ENCODE measurements at regions not wholly inside any gene's neighbourhood (a gene's known extent, or its start where the extent isn't known, plus 50 kb on each side); places are given as distances from the start of the nearest gene placed in this dataset.
A peak's percentile ranks its signal among the peaks of the same experiment; 100 is the strongest.
"Not testable (repeated sequence)": the region's sequence is repeated elsewhere in the genome, so short reads cannot be mapped to it uniquely, and the experiment has no call there.

DNA sequence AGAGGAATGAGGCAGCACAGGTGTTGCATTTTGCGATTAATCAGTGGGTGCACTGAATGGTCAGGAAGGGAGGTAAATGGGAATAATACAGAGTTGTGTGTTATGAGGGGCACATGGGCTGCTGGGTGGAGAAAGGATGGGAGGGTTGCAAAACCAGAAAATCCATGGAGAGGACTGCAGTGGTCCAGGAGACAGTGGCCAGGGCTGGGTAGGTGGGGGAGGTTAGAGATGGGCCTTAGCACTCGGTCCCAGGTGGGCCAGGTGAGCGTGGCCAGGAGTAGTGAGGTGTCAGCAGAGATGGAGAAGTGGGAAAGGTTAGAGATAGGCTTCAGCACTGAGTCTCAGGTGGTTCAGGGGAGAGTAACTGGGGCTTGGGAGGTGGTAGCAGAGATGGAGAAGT, 399.1 kb upstream of the LARGE1 start:
- DNase-seq (ENCODE audit: low spot score): no peak

DNA sequence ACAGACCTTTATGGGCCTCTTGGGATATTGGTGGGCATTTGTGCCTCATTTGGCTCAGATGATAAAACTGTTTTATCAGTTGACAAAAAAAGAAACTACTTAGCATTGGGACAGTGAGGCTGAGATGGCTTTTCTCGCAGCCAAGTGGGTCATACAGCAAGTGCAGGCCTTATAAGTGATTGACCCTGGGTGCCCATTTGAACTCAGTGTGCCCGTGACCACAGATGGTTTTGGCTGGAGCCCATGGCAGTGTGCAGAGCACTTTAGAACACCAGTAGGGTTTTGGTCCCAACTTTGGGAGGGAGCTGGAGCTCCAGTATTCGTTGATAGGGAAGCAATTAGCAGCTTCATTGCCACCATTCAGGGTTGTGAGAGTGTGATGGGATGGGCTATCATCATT, 404.5 kb upstream of the LARGE1 start:
- no peak for DNase-seq (ENCODE audit: low spot score)

DNA sequence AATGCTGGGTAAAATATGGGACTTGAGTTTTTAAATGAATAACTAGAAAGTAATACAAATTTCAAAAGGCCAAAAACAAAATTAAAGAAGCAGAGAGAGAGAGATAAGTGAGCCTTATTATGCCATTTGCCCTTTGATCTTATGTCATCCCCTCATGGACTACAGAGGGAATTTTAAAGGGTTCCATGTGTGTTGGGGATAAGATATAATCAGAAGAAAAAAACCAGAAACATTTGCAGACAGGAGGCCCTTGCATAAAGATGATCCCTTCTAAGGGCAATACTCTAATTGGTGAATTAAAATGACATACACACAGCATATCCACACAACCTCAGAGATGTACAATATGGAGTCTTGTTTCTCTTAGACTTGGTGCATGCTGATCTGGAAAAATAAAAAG, 406.6 kb upstream of the LARGE1 start:
- no peak for DNase-seq (ENCODE audit: low spot score)

DNA sequence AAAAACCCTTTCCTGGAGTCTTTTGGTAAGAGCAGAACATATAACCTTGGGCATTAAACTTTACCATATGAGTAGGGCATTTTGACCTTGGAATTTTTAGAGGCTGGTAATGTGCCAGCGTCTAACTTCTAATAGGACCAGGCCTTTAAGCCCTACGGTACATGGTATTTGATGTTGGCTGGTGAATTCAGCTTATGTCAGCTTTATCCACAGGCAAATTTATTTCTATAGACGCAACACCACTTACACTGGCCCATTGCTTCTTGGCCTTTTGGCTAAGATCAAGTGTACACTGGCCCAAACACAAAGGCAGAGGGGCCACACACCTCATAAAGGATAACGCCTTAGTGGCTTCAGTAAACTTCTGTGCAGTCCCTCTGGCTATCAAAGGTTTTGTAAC, 410.2 kb upstream of the LARGE1 start:
- DNase-seq (ENCODE audit: low spot score): no peak

DNA sequence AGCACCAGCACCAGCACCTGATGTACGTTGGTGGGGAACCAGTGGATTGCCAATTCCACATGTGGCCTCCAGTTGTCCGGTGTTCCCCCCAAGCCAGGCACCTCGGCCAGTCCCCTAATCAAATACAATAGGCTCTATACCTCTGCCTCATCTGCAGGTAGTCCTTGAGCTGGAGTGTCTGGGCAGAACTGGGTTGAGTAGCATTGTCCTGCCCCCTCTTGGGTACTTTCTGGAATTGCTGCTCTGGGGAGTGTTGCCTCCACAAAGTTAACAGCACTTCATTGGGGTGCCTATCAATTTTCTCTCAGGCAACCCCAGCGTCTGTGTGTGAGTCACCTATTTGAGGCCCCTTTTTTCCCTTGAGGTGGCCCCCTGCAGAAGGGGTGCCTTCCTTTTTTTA, 413.0 kb upstream of the LARGE1 start:
- no peak for DNase-seq (ENCODE audit: low spot score)

DNA sequence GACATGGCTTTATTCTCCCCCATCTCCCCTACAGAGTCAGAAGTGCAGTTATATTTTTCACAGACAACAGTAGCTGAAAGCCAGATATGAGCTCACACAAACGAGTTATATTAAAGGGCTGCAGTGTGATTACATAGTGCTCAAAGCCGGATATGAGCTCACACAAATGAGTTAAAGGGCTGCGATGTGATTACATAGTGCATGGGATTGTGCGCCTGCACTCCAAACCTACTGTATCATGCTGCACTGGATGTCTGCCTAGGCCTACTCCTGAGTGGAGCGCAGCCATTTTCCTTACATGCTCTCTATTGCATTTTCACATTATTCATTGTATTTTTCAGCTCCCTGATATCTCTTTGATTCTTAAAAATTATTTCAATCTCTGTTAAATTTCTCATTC, 414.6 kb upstream of the LARGE1 start:
- DNase-seq (ENCODE audit: low spot score): no peak

DNA sequence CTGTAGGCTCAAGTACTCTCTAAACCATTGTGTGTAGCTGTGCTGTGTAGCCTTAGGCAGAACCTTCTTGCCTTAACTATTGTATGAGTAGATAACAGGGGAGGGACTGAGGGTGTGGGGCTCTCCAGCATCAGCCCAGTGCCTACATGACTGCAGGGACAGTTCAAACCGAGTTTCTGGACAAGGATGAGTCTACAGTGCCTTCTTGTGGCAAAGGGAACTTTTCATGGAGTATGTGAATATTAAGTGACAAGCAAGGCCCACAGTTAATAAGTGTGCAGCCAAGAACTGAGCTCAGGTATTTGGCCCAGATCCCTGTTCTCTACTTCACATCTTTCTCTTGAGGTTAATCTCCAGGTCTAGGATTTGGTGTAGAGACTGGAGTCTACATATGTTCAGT, 424.4 kb upstream of the LARGE1 start:
- DNase-seq (ENCODE audit: low spot score): no peak

DNA sequence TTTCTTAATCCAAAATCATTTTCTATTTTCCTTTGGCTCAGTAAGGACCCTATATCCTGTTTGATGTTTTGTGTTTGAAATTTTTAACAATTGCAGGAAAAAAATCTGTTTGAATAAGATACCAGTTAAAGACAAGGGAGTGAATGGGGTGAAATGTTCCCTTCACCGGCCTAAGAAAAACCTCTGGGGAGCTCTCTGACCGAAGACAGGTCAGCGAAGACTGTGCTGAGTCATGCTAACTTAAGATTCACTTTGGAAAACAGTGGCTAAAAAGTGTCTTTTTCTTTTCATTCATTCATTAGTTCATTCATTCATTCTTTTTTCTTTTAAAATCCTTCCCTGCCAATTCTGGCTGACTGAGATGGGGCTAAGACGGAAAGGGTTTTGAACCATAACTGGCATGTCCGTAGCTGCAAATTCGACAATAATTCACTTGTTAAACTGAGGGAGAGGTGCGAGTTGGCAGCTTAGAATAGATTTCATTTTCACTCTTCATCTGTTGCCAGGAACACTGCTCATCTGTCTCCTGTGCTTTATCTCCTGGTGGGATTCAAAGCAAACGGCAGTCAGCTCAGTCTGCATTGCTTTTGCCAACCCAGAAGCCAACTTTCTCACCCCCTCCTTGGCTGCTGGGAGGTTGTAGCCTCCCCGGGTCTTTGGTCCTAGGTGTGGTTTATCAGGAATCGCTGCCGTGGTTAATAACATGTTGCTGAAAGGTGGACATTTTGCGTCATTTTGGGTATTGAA, 434.0 kb upstream of the LARGE1 start:
- DNase-seq (ENCODE audit: low spot score): no peak

DNA sequence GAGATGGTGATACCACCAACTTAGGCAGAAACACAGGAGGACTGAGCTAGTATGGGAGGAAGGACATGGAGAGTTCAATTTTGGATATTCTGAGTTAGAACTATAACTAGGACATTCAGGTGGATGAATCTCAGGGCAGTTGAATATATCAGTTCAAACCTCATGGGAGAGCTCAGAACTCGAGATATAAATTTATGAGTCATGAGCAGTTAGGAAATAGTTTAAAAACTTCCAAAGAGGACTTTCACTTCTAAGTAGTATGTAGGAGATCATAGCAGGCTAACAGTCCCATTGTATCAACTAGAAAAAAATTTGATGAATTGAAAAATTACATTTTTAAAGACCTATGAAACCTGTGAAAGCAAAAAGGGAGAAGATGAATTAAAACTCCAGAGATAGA, 436.2 kb upstream of the LARGE1 start:
- no peak for DNase-seq (ENCODE audit: low spot score)

DNA sequence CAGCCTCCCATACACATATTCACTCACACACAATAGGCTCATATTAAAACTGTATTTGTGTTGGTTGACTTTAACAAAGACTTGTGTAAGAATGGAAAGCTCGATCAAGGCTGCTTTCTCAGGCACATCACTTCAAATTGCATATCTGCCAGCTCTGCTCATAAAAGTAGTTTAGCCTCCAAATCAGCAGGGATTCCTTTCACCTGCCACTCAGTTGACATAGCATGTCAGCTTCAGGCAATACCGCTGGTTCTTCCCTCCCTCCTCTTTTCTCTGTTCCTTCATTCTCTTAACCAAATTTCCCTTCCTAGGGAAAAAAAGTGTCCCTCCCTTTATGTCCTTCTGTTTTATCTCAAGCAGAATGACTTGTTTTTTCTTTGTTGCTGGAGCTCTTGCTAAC, 450.4 kb upstream of the LARGE1 start:
- DNase-seq (ENCODE audit: low spot score): no peak

DNA sequence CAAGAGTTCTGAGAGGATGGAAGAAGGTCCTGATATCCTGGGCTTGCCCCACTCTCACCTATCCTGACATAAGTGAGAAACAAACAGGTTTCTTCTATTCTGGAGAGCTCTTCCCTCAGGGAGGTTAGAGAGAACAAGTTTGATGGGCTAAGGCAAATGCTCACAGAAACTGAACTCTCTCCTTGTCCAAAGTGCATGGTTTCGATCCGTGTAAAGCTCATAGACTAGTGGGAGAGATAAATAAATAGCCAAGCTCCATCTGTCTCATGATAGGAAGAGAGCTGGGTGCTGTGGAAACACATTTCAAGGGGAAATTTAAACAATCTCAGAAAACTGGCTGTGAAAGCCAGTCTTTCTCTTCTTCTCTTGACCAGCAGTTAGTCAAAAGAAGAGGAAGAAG, 459.5 kb upstream of the LARGE1 start:
- DNase-seq (ENCODE audit: low spot score): no peak

DNA sequence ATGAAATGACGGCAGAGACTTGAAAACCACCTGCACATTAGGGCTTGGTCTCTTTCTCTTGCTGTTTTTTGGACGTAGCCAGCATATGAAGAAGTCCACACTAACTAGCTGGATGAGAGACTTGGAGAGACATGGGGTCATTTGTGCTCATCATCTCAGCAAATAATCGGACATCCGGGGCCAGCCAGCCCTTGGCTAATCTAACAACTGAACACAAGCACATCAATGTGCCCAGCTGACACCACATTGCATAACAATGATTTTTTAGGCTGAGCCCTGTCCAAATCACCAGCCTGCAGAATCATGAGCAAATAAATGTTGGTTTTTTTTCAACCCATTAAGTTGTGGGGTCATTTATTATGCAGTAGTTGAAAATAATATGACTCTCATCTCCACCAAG, 460.3 kb upstream of the LARGE1 start:
- DNase-seq (ENCODE audit: low spot score): no peak

DNA sequence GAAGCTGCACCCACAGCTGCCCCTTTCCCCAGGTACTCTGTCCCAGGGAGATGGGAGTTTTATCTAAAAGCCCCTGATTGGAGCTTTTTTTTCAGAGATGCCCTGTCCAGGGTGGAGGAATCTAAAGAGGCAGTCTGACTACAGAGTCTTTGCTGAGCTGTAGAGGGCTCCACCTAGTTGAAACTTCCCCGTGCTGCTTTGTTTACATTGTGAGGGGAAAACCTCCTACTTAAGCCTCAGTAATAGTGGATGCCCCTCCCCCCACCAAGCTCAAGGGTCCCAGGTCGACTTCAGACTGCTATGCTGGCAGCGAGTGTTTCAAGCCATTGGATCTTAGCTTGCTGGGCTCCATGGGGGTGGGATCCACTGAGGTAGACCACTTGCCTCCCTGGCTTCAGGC, 470.1 kb upstream of the LARGE1 start:
- DNase-seq (ENCODE audit: low spot score): no peak

DNA sequence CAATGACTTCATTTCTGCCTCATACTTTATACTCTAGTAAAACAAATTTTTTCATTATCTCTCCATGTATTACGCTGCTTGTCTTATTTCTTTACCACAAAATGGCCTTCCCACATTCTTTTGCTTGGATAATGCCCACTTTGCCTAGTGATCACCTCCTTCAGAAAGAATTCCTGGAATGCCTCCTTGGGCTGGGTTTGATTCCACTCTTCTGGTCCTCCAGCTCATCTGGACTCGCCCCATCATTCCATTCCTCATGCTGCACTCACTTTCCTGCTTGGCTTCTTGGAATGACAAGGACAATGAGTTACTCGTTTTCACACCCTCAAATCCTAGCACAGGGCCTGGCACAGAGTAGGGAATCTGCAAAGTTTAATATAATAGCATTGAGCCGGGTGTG, 475.1 kb upstream of the LARGE1 start:
- DNase-seq (ENCODE audit: low spot score): peak; percentile 62

DNA sequence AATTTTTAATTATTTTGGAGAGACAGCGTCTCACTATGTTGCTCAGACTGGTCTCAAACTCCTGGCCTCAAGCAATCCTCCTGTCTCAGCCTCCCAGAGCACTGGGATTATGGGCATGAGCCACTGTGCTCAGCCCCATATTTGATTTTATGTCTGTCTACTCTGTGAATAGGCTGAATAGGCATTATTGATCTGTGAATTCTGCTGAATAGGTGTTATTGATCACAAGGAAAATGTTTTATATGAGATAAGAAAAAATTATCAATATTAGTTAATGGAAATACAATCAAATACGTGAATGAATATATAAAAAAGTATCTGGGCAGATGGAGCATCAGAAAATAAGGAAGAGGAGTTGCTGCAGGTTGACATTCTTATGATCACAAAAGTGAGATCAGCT, 483.4 kb upstream of the LARGE1 start:
- DNase-seq (ENCODE audit: low spot score): no peak

DNA sequence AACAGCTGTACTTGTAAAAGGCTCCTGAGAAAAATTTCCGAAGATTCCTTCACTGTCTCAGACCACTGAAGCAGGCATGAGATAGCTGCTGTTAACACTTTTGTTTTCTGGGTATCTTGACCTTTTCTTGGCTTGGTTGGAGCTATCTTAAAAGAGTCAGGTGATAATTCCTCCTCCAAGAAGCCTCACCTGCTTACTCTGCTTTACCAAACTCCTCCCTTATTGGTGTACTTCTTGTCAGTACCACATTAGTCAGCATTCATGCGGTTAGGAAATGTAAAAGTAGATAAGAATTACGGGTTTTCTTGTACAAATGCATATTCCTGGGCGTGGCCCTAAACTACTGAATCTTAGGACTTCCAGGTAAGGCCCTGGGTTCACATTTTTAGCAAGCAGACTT, 489.8 kb upstream of the LARGE1 start:
- no peak for DNase-seq (ENCODE audit: low spot score)

DNA sequence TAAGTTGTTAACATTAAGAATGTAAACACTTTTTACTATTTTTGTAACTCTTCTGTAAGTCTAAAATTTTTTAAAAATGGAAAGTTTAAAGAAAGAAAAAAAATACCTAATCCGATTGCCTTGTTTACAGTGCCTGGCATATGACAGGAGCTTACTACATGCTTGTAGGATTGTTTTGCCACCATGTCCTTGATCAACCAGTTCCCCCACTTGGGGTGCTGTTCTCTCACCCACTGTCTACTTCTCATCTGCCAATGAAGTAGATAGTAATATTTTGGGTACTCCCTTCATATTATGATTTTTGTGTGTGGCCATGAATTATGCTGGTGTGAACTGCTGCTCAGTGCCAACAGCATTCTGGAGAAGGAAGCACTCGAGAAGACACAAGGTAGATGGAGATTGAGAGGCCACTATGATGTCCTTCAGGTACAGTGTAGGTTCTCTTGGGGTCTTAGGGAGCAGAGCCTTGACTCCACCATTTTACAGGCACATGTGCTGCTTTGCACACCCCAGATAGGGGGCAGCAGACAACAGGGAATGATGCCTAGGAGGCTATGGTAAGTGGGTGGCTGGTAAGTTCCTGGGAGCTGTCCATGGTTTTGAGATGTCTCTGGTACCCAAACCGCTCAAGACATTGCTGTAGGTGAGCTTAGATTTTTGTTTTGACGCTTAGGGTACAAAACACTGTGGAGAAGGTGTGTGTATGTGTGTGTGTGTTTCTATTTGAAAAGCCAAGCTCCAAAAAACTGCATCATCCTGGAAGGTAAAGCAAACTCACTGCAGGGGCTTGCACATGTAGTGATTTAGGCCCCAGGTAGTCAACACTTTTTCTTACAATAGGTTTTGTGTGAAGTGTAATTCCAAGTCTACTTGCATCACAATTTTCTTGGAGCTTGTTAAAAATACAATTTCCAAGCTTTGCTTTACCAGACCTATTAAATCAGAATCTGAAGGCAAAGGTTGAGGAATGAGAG, 494.5 kb upstream of the LARGE1 start:
- DNase-seq (ENCODE audit: low spot score): peak; percentile 86

DNA sequence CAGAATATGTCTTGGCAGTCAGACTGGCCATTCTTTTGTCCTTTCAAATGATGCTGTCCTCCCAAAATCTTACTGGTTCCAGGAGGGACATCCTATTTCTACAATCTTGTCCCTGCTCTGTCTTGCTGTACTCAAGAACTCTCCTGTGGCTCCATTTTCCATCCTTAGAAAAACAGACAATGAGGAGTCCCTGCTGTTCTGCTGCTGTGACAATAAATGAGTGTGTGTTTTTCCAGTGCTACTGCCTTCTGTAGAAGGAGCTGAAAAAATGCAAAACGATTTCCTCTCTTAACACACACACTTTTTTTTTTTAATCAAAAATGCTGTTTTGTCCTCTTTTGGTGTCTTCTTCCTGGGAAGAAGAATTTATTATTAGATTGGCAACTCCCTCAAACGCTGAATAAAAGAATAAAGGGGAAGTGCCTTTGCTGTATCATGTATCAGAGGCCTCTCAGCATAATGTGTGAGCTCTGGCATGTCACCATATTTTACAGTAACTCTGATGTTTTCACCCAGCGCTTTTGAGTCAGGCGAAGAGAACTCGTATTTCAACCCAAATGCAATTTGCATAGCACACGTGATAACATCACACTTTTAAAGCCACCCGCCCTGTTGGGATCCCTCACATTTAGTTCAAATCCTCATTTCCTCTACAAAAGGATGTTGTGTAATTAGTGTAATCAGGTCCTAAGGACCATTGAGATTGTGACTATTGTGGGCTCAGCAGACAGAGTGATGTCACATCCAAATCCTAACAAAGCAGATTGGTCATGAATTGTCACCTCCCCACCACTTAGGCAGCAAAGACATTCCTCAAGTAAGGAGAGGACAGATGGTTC, 496.0 kb upstream of the LARGE1 start:
- no peak for DNase-seq (ENCODE audit: low spot score)

DNA sequence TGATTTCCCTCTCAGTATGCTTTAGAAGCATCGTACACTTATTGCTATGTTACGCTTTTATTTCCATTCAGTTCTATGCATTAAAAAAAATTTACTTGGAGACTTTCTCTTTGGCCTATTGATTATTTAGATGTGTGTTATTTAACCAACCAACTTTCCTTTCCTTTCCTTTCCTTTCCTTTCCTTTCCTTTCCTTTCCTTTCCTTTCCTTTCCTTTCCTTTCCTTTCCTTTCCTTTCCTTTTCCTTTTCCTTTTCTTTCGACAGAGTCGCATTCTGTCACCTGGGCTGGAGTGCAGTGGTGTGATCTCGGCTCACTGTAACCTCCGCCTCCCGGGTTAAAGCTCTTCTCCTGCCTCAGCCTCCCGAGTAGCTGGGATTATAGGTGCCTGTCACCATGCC, 502.7 kb upstream of the LARGE1 start:
- not testable (repeated sequence) for DNase-seq (ENCODE audit: low spot score)

DNA sequence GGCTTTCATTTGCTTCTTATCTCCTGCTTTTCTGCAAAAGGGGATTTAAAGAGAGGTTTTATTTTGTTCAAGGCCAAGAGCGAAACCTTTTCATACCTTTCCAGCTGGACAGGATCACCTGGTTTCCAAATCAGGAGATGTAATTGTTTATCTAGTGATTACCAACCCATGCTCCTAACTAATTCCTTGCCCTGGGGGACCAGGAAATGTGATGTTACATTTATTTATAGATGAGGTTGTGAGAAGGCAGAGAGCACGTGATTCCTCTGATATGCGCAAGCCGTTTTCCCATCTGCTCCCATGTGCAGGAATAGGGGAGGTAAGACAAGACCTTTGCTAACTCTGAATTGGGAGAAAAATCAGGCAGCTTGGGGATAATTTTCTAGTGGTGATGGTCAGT, 507.2 kb upstream of the LARGE1 start:
- peak; percentile 23 for DNase-seq (ENCODE audit: low spot score)

DNA sequence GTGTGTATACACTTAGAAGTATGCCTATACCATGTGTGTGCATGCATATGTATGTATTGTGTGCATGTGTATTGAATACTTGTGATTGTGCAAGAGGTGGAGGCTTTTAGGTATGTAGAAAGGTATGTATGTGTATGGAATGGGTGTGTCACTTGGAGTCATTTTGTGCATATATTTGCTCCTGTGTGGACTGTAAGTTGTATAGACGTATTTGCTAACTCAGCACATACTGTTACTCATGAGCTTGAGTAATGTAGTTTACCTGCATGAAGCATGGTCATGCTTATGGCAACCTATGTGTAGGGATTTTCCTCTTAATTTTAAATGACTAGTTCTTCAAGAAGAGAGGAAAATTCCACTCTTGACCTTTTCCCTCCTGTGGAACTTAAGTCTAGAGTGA, 507.6 kb upstream of the LARGE1 start:
- no peak for DNase-seq (ENCODE audit: low spot score)

DNA sequence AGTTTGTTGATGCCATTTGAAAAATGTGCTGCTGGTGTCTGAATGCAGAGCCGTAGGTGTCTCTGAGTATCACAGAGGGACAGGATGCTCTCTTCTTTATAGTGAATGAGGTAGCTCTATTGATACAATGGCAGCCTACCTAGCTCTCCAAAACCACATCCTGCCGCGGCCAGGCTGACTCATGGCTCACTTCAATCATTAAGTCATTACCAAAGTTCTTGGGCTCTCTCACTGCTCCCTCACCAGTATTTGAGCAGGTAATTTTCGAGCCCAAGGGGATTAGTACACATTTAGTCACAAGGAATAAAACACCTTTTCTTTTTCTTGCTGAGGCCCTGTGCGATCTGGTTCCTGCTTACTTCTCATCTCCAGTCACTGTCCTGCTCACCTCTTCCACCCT, 509.0 kb upstream of the LARGE1 start:
- DNase-seq (ENCODE audit: low spot score): peak; percentile 86

DNA sequence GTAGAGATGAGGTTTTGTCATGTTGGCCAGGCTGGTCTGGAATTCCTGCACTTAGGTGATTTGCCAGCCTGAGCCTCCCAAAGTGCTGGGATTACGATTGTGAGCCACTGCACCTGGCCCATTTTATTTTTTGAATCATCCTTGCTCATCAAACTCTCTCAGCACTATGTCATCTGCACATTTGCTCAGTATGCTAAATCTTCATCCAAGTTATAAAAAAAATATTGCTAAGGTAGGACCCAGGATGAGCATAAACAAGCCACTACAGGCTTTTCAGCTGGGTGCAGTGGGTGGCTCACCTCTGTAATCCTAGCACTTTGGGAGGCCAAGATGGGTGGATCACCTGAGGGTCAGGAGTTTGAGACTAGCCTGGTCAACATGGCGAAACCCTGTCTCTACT, 510.1 kb upstream of the LARGE1 start:
- DNase-seq (ENCODE audit: low spot score): no peak
